Tibial nerve (tissue), 3 donors: ENCODE measurements at regions not wholly inside any gene's neighbourhood (a gene's known extent, or its start where the extent isn't known, plus 50 kb on each side); places are given as distances from the start of the nearest gene placed in this dataset.

ENCODE experiments used
- POLR2A ChIP-seq, 2 donors: fragments of 450-650 bp; IDR thresholded peaks; one replicate each; pipeline ENCODE4 v1.6.1; 2017; ENCODE audit warnings: antibody characterized with exemption in 2 of 2, mild to moderate bottlenecking in 2 of 2, moderate library complexity in 2 of 2
- TF ChIP-seq, protein P1 (sequence below), 5 experiments: fragments of 200-600 bp in 3 of 5; fragments of 450-650 bp in 2 of 5; sonication (generic) in 3 of 5; IDR thresholded peaks; one replicate each; pipeline ENCODE4 v1.5.1; 2016 to 2019; ENCODE audit warnings: antibody characterized with exemption in 5 of 5, mild to moderate bottlenecking in 3 of 5, moderate library complexity in 2 of 5

DNA sequence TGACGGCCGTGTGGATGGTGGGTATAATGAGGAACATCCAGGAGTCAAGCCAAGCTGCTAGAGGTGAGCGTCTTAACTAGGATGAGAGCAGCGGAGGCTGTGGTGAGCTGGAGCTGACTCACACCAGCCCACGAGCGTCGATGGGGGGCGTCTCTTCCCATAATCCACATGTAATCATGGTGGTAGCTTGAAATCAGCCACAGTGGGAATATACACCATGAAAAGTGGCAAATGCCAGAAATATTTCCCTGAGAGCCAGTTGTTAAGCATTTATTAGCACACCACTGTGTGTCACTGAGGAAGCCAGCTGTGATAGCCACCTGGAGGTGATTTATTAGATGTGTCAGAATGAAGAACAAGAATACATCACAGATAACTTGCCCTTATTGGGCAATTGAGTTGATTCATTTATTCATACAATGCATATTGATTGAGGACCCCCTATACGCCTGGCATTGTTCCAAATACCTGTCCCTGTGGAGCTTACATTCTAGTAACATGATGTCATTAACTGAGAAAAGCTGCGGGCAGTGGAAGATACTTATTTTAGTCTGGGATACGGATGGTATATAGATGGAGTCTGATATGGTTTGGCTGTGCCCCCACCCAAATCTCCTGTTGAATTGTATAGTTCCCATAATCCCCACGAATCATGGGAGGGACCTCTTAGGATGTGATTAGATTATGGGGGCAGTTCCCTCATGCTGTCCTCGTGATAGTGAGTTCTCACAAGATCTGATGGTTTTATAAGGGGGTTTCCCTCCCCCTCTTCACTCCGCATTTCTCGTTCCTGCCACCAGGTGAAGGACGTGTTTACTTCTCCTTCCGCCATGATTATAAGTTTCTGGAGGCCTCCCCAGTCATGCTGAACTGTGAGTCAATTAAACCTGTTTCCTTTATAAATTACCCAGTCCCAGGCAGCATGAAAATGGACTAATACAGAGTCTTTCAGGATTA, 473.4 kb downstream of the METTL15 start:
- TF ChIP-seq, protein P1, sequence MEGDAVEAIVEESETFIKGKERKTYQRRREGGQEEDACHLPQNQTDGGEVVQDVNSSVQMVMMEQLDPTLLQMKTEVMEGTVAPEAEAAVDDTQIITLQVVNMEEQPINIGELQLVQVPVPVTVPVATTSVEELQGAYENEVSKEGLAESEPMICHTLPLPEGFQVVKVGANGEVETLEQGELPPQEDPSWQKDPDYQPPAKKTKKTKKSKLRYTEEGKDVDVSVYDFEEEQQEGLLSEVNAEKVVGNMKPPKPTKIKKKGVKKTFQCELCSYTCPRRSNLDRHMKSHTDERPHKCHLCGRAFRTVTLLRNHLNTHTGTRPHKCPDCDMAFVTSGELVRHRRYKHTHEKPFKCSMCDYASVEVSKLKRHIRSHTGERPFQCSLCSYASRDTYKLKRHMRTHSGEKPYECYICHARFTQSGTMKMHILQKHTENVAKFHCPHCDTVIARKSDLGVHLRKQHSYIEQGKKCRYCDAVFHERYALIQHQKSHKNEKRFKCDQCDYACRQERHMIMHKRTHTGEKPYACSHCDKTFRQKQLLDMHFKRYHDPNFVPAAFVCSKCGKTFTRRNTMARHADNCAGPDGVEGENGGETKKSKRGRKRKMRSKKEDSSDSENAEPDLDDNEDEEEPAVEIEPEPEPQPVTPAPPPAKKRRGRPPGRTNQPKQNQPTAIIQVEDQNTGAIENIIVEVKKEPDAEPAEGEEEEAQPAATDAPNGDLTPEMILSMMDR (IDR thresholded peaks at IDR 0.05) = no peak
- no peak for TF ChIP-seq POLR2A (IDR thresholded peaks at IDR 0.05)
